ENCODE measurements at regions not wholly inside any gene's neighbourhood (a gene's known extent, or its start where the extent isn't known, plus 50 kb on each side); places are given as distances from the start of the nearest gene placed in this dataset.
"Not testable (repeated sequence)": the region's sequence is repeated elsewhere in the genome, so short reads cannot be mapped to it uniquely, and the experiment has no call there.

GRCh38 chr7:51601461-51601860 is 284.9 kb upstream of the COBL start:
- no peak overlapping the region for H3K4me3 ChIP-seq (ENCODE audit: low read depth, low read length)
- no peak for TF ChIP-seq CTCF (IDR thresholded peaks at IDR 0.05; ENCODE audit: insufficient read depth, low read depth, low read length, missing control alignments)
- DNase-seq (ENCODE audit: low read depth), result no peak

GRCh38 chr7:51599935-51600334 is 283.3 kb upstream of the COBL start:
- not testable (repeated sequence) for DNase-seq (ENCODE audit: low read depth); H3K4me3 ChIP-seq (ENCODE audit: low read depth, low read length)

GRCh38 chr7:51593628-51594027 is 277.0 kb upstream of the COBL start:
- TF ChIP-seq CTCF (IDR thresholded peaks at IDR 0.05; ENCODE audit: insufficient read depth, low read depth, low read length, missing control alignments), result no peak
- DNase-seq (ENCODE audit: low read depth), result no peak
- no peak overlapping the region for H3K4me3 ChIP-seq (ENCODE audit: low read depth, low read length)

- H3K4me3 ChIP-seq (ENCODE audit: low read depth, low read length), result no peak overlapping the region
- DNase-seq (ENCODE audit: low read depth), result no peak
- no peak for TF ChIP-seq CTCF (IDR thresholded peaks at IDR 0.05; ENCODE audit: insufficient read depth, low read depth, low read length, missing control alignments)
These were observed 276.4 kb upstream of the COBL start for GRCh38 chr7:51592842-51593599.

- no peak for TF ChIP-seq CTCF (IDR thresholded peaks at IDR 0.05; ENCODE audit: insufficient read depth, low read depth, low read length, missing control alignments)
- no peak for DNase-seq (ENCODE audit: low read depth)
- no peak overlapping the region for H3K4me3 ChIP-seq (ENCODE audit: low read depth, low read length)
These were observed 274.6 kb upstream of the COBL start for GRCh38 chr7:51591223-51591622.

GRCh38 chr7:51590746-51591145 is 274.1 kb upstream of the COBL start:
- no peak for DNase-seq (ENCODE audit: low read depth)
- no peak overlapping the region for H3K4me3 ChIP-seq (ENCODE audit: low read depth, low read length)
- TF ChIP-seq CTCF (IDR thresholded peaks at IDR 0.05; ENCODE audit: insufficient read depth, low read depth, low read length, missing control alignments), result no peak

- no peak overlapping the region for H3K4me3 ChIP-seq (ENCODE audit: low read depth, low read length)
- TF ChIP-seq CTCF (IDR thresholded peaks at IDR 0.05; ENCODE audit: insufficient read depth, low read depth, low read length, missing control alignments), result no peak
- DNase-seq (ENCODE audit: low read depth), result no peak
These were observed 272.5 kb upstream of the COBL start for GRCh38 chr7:51589111-51589510.

Data from GM12865 (cell line).